Tibial nerve (tissue), 4 donors: ENCODE measurements at regions not wholly inside any gene's neighbourhood (a gene's known extent, or its start where the extent isn't known, plus 50 kb on each side); places are given as distances from the start of the nearest gene placed in this dataset.

Source experiments
- CTCF ChIP-seq, 5 experiments: fragments of 200-600 bp in 3 of 5; fragments of 450-650 bp in 2 of 5; sonication (generic) in 3 of 5; IDR thresholded peaks; one replicate each; pipeline ENCODE4 v1.5.1; 2016 to 2019; ENCODE audit warnings: antibody characterized with exemption in 5 of 5, mild to moderate bottlenecking in 3 of 5, moderate library complexity in 2 of 5
- EP300 ChIP-seq, 2 donors: sonication (generic); formaldehyde crosslinking; IDR thresholded peaks; one replicate each; pipeline ENCODE4 v1.6.1; 2017; ENCODE audit warnings: antibody characterized with exemption in 2 of 2, mild to moderate bottlenecking in 1 of 2

- TF ChIP-seq CTCF (IDR thresholded peaks at IDR 0.05) (no peak), EP300 (IDR thresholded peaks at IDR 0.05) (no peak)
Observed at GRCh38 chr2:126828051-126828450, 70.6 kb upstream of the TEX51 start.
